IMR-90 (cell line): ENCODE measurements at regions not wholly inside any gene's neighbourhood (a gene's known extent, or its start where the extent isn't known, plus 50 kb on each side); places are given as distances from the start of the nearest gene placed in this dataset.

Experiments used
- ATAC-seq: fragments of 200-7000 bp; cut with Tn5 transposase; 2 replicates; pipeline ENCODE4 v1.9.1; 2020; ENCODE audit warnings: low read depth, mild to moderate bottlenecking, moderate library complexity
- BruUV-seq: library from RNA; stranded (reverse); fragments of 400-500 nt; replicated peaks from 2 replicates; lab custom pipeline; 2021; lab: Mats Ljungman, UMichigan
- CTCF ChIA-PET: fragments of 300-600 bp; formaldehyde crosslinking; extraction: SDS; loops from one replicate; lab custom pipeline; 2021; ENCODE audit warnings: antibody characterized with exemption; lab: Yijun Ruan, JAX
- POLR2A ChIA-PET: fragments of 300-600 bp; sonication (Branson Sonifier 250); formaldehyde crosslinking; loops from one replicate; lab custom pipeline; 2022; ENCODE audit warnings: antibody characterized with exemption; ENCODE audit not compliant: unreplicated experiment; lab: Charles Lee
- DNase-seq: peaks from one replicate; pipeline ENCODE4 v3.0.0; 2013
- H2AFZ ChIP-seq: replicated peaks from 2 replicates; pipeline ENCODE3; 2013; ENCODE audit warnings: low read length, mild to moderate bottlenecking; ENCODE audit not compliant: poor library complexity
- H2AK5ac ChIP-seq: 2 replicates; pipeline ENCODE4 v1.6.1; 2013; ENCODE audit warnings: low read depth, low read length, inconsistent platforms
- H2AK9ac ChIP-seq: replicated peaks from 2 replicates; pipeline ENCODE3; 2013; ENCODE audit warnings: mild to moderate bottlenecking, low read depth, low read length, moderate library complexity; ENCODE audit not compliant: poor library complexity
- H2BK120ac ChIP-seq: 2 replicates; pipeline ENCODE4 v1.6.1; 2013; ENCODE audit warnings: low read depth, low read length, inconsistent platforms
- H2BK15ac ChIP-seq: 3 replicates; pipeline ENCODE4 v1.6.1; 2013; ENCODE audit warnings: low read depth, low read length, inconsistent platforms
- H2BK20ac ChIP-seq: 2 replicates; pipeline ENCODE4 v1.6.1; 2013; ENCODE audit warnings: low read depth, mild to moderate bottlenecking, inconsistent platforms, low read length, moderate library complexity
- H2BK5ac ChIP-seq: 2 replicates; pipeline ENCODE4 v1.6.1; 2013; ENCODE audit warnings: mild to moderate bottlenecking, low read depth, low read length, inconsistent platforms; ENCODE audit not compliant: poor library complexity, severe bottlenecking
- H3K14ac ChIP-seq: replicated peaks from 2 replicates; pipeline ENCODE4 v1.6.1; 2013; ENCODE audit warnings: low read depth, low read length, inconsistent platforms
- H3K18ac ChIP-seq: 2 replicates; pipeline ENCODE4 v1.6.1; 2013; ENCODE audit warnings: low read depth, low read length, control low read depth
- H3K23ac ChIP-seq: 2 replicates; pipeline ENCODE4 v1.6.1; 2013; ENCODE audit warnings: low read depth, low read length, inconsistent platforms
- H3K27ac ChIP-seq: 2 replicates; pipeline ENCODE4 v1.5.1; 2013; ENCODE audit warnings: mild to moderate bottlenecking, control low read depth, low read length; ENCODE audit not compliant: insufficient read depth
- H3K27me3 ChIP-seq: 2 replicates; pipeline ENCODE4 v1.6.1; 2013; ENCODE audit warnings: low read length; ENCODE audit not compliant: control insufficient read depth, insufficient read depth
- H3K36me3 ChIP-seq: 2 replicates; pipeline ENCODE4 v1.6.1; 2013; ENCODE audit warnings: low read length, mixed read lengths; ENCODE audit not compliant: control insufficient read depth, insufficient read depth
- H3K4ac ChIP-seq: 2 replicates; pipeline ENCODE4 v1.6.1; 2013; ENCODE audit warnings: low read depth, low read length, inconsistent platforms
- H3K4me1 ChIP-seq: 2 replicates; pipeline ENCODE4 v1.6.1; 2013; ENCODE audit warnings: low read length, mixed read lengths; ENCODE audit not compliant: control insufficient read depth, insufficient read depth
- H3K4me2 ChIP-seq: 2 replicates; pipeline ENCODE4 v1.6.1; 2013; ENCODE audit warnings: low read depth, mild to moderate bottlenecking, control low read depth, low read length, moderate library complexity
- H3K4me3 ChIP-seq: 2 replicates; pipeline ENCODE4 v1.5.1; 2013; ENCODE audit warnings: low read depth, mild to moderate bottlenecking, control low read depth, low read length, moderate library complexity; ENCODE audit not compliant: insufficient read depth
- H3K56ac ChIP-seq: 2 replicates; pipeline ENCODE4 v1.6.1; 2013; ENCODE audit warnings: low read length, inconsistent platforms; ENCODE audit not compliant: insufficient read depth; ENCODE audit errors: extremely low read depth
- H3K79me1 ChIP-seq, 2 experiments: 2 replicates each; pipeline ENCODE4 v1.6.1; 2013; ENCODE audit warnings: low read length in 2 of 2, inconsistent platforms in 1 of 2, low read depth in 1 of 2
- H3K9ac ChIP-seq: 2 replicates; pipeline ENCODE4 v1.6.1; 2013; ENCODE audit warnings: low read depth, low read length, control low read depth
- H3K9me1 ChIP-seq: 2 replicates; pipeline ENCODE4 v1.6.1; 2013; ENCODE audit warnings: low read length, inconsistent platforms; ENCODE audit not compliant: insufficient read depth
- H3K9me3 ChIP-seq: 2 replicates; pipeline ENCODE4 v1.6.1; 2013; ENCODE audit warnings: low read length; ENCODE audit not compliant: control insufficient read depth, insufficient read depth
- H4K20me1 ChIP-seq: 2 replicates; pipeline ENCODE4 v1.6.1; 2013; ENCODE audit warnings: low read length, inconsistent platforms; ENCODE audit not compliant: insufficient read depth
- H4K5ac ChIP-seq: 2 replicates; pipeline ENCODE4 v1.6.1; 2013; ENCODE audit warnings: mild to moderate bottlenecking, low read depth, low read length, control low read depth
- H4K8ac ChIP-seq, 2 experiments: 2 replicates each; pipeline ENCODE4 v1.6.1; 2013; ENCODE audit warnings: low read depth in 2 of 2, low read length in 2 of 2, control low read depth in 1 of 2, inconsistent platforms in 1 of 2
- H4K91ac ChIP-seq: 2 replicates; pipeline ENCODE4 v1.6.1; 2013; ENCODE audit warnings: low read depth, low read length, inconsistent platforms; ENCODE audit not compliant: insufficient read depth
- CEBPB ChIP-seq: IDR thresholded peaks from 2 replicates; pipeline ENCODE4 v1.6.1; 2012; ENCODE audit warnings: low read depth, low read length, improper control_type of control experiment
- FOS ChIP-seq: fragments of 150-350 bp; IDR thresholded peaks from 2 replicates; pipeline ENCODE4 v1.6.1; 2016; ENCODE audit warnings: low read depth, low read length
- MAFK ChIP-seq: IDR thresholded peaks from 2 replicates; pipeline ENCODE4 v1.6.1; 2012; ENCODE audit warnings: low read depth, low read length, improper control_type of control experiment
- POLR2A ChIP-seq: IDR thresholded peaks from 2 replicates; pipeline ENCODE4 v1.6.1; 2012; ENCODE audit warnings: mild to moderate bottlenecking, low read depth, low read length
- RAD21 ChIP-seq: IDR thresholded peaks from 2 replicates; pipeline ENCODE4 v1.6.1; 2012; ENCODE audit warnings: low read length, improper control_type of control experiment
- SMC3 ChIP-seq: fragments of 150-350 bp; IDR thresholded peaks from 2 replicates; pipeline ENCODE4 v1.6.1; 2016; ENCODE audit warnings: low read depth, mild to moderate bottlenecking, antibody characterized with exemption, low read length, moderate library complexity
- WGBS, 2 experiments: methylation state at CpG; one replicate each; pipeline versions ENCODE4 v1.1.5 to v1.1.7; 2013; ENCODE audit warnings: missing lambda C conversion rate in 2 of 2; ENCODE audit not compliant: insufficient read length in 1 of 2; ENCODE audit errors: extremely low coverage in 2 of 2; 5-methylcytosine and 5-hydroxymethylcytosine counted together
- dilution Hi-C: fragments of 300-500 bp; cut with HindIII; formaldehyde crosslinking; loops from one replicate; pipeline ENCODE4 v1.14.3; 2018; ENCODE audit warnings: low sequenced_read_pairs; ENCODE audit not compliant: unreplicated experiment
- in situ Hi-C: fragments of 300-500 bp; cut with MboI; formaldehyde crosslinking; loops from 3 replicates; pipeline ENCODE4 v1.14.3; 2019; ENCODE audit warnings: low sequenced_read_pairs, inconsistent platforms, mixed read lengths
- intact Hi-C: fragments of 100-400 bp; cut with micrococcal nuclease; formaldehyde crosslinking; loops from 2 replicates; pipeline ENCODE4 v1.10.0; 2022
- TF ChIP-seq, protein P1 (sequence below): conservative IDR thresholded peaks from 2 replicates; pipeline ENCODE4 v1.5.1; 2012; ENCODE audit warnings: mild to moderate bottlenecking, low read depth, low read length, improper control_type of control experiment
- TF ChIP-seq, protein P2 (sequence below): fragments of 150-350 bp; IDR thresholded peaks from 2 replicates; pipeline ENCODE4 v1.6.1; 2016; ENCODE audit warnings: low read depth, mild to moderate bottlenecking, low read length, moderate library complexity, borderline replicate concordance

DNA sequence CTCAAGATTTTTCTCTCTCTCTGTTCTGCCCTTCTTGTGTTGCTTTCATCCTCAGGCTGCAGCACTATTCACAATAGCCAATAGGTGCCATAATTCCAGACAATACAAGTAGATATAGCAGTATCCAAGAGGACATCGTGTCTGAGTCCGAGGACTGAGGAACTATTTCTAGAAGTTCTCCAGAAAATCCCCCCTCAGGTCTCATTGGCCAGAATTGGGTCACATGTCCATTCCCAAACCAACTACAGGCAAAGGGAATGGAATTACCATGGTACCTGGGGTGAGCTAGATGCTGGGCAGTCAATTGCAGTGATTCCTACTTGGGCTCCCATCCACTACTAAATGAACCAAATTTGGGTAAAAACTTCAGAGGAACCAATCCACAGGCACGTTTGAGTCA lies 301.9 kb upstream of the RASGEF1B start:
- H2AK5ac ChIP-seq, result no peak overlapping the region
- no peak overlapping the region for H4K91ac ChIP-seq
- H3K56ac ChIP-seq, result no peak overlapping the region
- TF ChIP-seq CEBPB (no peak), FOS (no peak), POLR2A (no peak), RAD21 (no peak), MAFK (no peak), SMC3 (no peak)
- TF ChIP-seq, protein P1, sequence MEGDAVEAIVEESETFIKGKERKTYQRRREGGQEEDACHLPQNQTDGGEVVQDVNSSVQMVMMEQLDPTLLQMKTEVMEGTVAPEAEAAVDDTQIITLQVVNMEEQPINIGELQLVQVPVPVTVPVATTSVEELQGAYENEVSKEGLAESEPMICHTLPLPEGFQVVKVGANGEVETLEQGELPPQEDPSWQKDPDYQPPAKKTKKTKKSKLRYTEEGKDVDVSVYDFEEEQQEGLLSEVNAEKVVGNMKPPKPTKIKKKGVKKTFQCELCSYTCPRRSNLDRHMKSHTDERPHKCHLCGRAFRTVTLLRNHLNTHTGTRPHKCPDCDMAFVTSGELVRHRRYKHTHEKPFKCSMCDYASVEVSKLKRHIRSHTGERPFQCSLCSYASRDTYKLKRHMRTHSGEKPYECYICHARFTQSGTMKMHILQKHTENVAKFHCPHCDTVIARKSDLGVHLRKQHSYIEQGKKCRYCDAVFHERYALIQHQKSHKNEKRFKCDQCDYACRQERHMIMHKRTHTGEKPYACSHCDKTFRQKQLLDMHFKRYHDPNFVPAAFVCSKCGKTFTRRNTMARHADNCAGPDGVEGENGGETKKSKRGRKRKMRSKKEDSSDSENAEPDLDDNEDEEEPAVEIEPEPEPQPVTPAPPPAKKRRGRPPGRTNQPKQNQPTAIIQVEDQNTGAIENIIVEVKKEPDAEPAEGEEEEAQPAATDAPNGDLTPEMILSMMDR, result no peak
- TF ChIP-seq, protein P2, sequence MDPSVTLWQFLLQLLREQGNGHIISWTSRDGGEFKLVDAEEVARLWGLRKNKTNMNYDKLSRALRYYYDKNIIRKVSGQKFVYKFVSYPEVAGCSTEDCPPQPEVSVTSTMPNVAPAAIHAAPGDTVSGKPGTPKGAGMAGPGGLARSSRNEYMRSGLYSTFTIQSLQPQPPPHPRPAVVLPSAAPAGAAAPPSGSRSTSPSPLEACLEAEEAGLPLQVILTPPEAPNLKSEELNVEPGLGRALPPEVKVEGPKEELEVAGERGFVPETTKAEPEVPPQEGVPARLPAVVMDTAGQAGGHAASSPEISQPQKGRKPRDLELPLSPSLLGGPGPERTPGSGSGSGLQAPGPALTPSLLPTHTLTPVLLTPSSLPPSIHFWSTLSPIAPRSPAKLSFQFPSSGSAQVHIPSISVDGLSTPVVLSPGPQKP, result no peak
- no peaks in the 10 kb centered on the region for H3K4me1 ChIP-seq
- H3K14ac ChIP-seq, result no peak overlapping the region
- no peaks in the 10 kb centered on the region for H3K79me1 ChIP-seq
- ChIA-PET CTCF (no interaction called here), POLR2A (no interaction called here)
- in situ Hi-C loops (no loop called here), intact Hi-C loops (no loop called here), dilution Hi-C loops (no loop called here)
- no peak overlapping the region for H4K5ac ChIP-seq
- no peak overlapping the region for H2AK9ac ChIP-seq
- H3K9me3 ChIP-seq, result no peaks in the 10 kb centered on the region
- H3K27me3 ChIP-seq, result no peaks in the 10 kb centered on the region
- DNase-seq, result no peak
- H2AFZ ChIP-seq, result no peak overlapping the region
- no peak overlapping the region for H4K8ac ChIP-seq
- no CpG with 5 or more reads among the region's 3 CpGs for WGBS, 2 experiments
- no peaks in the 10 kb centered on the region for H3K36me3 ChIP-seq
- no peak overlapping the region for H3K4ac ChIP-seq
- H2BK120ac ChIP-seq, result no peak overlapping the region
- H3K18ac ChIP-seq, result no peak overlapping the region
- no TSS peak for BruUV-seq
- H2BK20ac ChIP-seq, result no peak overlapping the region
- H3K27ac ChIP-seq, result no peak overlapping the region
- H3K4me2 ChIP-seq, result no peak overlapping the region
- H4K20me1 ChIP-seq, result no peaks in the 10 kb centered on the region
- no peak for ATAC-seq
- H3K9me1 ChIP-seq, result no peaks in the 10 kb centered on the region
- no peak overlapping the region for H3K23ac ChIP-seq
- H3K9ac ChIP-seq, result no peak overlapping the region
- no peak overlapping the region for H3K4me3 ChIP-seq
- H2BK15ac ChIP-seq, result no peak overlapping the region
- H2BK5ac ChIP-seq, result no peak overlapping the region
